GM12878 (cell line): ENCODE measurements at regions not wholly inside any gene's neighbourhood (a gene's known extent, or its start where the extent isn't known, plus 50 kb on each side); places are given as distances from the start of the nearest gene placed in this dataset.

ENCODE experiments used
- CEBPB ChIP-seq, 2 experiments: fragments of 150-350 bp in 1 of 2; IDR thresholded peaks; 2 replicates each; pipeline ENCODE4 v1.6.1; 2012 to 2014; ENCODE audit warnings: low read depth in 2 of 2, low read length in 2 of 2, borderline replicate concordance in 1 of 2, inconsistent platforms in 1 of 2
- ETV6 ChIP-seq, 2 experiments: fragments of 450-650 bp in 1 of 2; IDR thresholded peaks in 1 of 2; conservative IDR thresholded peaks in 1 of 2; 2 replicates each; pipeline ENCODE4 v1.6.1; 2014; ENCODE audit warnings: antibody characterized with exemption in 1 of 2, borderline replicate concordance in 1 of 2, low read depth in 1 of 2, mild to moderate bottlenecking in 1 of 2, moderate library complexity in 1 of 2
- EZH2 ChIP-seq: IDR thresholded peaks from 2 replicates; pipeline ENCODE4 v1.6.1; 2012; ENCODE audit warnings: low read depth, mild to moderate bottlenecking, control low read depth, inconsistent platforms, low read length, borderline replicate concordance; ENCODE audit not compliant: control insufficient read depth
- HDAC6 ChIP-seq: fragments of 200-600 bp; sonication (generic); IDR thresholded peaks from one replicate; pipeline ENCODE4 v1.8.0; 2017; ENCODE audit warnings: antibody characterized with exemption; ENCODE audit not compliant: unreplicated experiment
- POLR2A ChIP-seq: IDR thresholded peaks from 2 replicates; pipeline ENCODE4 v1.6.1; 2011; ENCODE audit warnings: low read depth, mild to moderate bottlenecking, low read length
- RAD51 ChIP-seq: fragments of 450-650 bp; IDR thresholded peaks from 2 replicates; pipeline ENCODE4 v1.6.1; 2016; ENCODE audit warnings: moderate library complexity, mild to moderate bottlenecking, inconsistent platforms
- TAF1 ChIP-seq: IDR thresholded peaks from 2 replicates; pipeline ENCODE4 v1.6.1; 2011; ENCODE audit warnings: mild to moderate bottlenecking, low read depth, low read length, borderline replicate concordance
- TBL1XR1 ChIP-seq: IDR thresholded peaks from 2 replicates; pipeline ENCODE4 v1.6.1; 2012; ENCODE audit warnings: low read depth, low read length, improper control_type of control experiment
- YY1 ChIP-seq: IDR thresholded peaks from 2 replicates; pipeline ENCODE4 v1.6.1; 2011; ENCODE audit warnings: low read depth, mild to moderate bottlenecking, low read length
- TF ChIP-seq, protein P1 (sequence below), 3 experiments: IDR thresholded peaks in 2 of 3; conservative IDR thresholded peaks in 1 of 3; 2 replicates each; pipeline ENCODE4 v1.5.1; 2011; ENCODE audit warnings: low read depth in 3 of 3, low read length in 3 of 3, mild to moderate bottlenecking in 3 of 3, control low read depth in 2 of 3, moderate library complexity in 2 of 3, inconsistent platforms in 1 of 3, mixed read lengths in 1 of 3; ENCODE audit not compliant: control insufficient read depth in 2 of 3, insufficient read depth in 1 of 3; ENCODE audit errors: extremely low read depth in 1 of 3
- TF ChIP-seq, protein P2 (sequence below): fragments of 450-650 bp; formaldehyde crosslinking; IDR thresholded peaks from 2 replicates; pipeline ENCODE4 v1.4.0; 2022; ENCODE audit warnings: mild to moderate bottlenecking, moderate library complexity

DNA sequence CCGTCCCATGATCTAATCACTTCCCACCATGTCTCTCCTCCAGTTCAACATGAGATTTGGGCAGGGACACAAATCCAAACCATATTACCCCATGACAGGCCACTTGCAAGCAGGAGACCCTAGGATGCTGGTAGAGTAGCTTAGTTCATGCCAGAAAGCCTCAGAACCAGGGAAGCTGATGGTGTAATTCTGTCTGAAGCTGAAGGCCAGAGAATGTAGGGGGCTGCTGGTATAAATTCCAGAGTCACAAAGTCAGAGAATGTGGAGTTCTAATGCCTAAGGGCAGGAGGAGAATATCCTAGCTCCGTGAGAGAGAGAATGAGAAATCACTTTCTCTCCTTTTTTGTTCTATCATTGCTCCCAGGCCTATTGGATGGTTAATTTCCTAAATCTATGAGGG is 90.3 kb upstream of the IMPG1 start:
- no peak for TF ChIP-seq CEBPB (IDR thresholded peaks at IDR 0.05; ENCODE audit: borderline replicate concordance in 1 of 2, low read depth in 2 of 2, low read length in 2 of 2)
- no peak for TF ChIP-seq YY1
- TF ChIP-seq, protein P1, sequence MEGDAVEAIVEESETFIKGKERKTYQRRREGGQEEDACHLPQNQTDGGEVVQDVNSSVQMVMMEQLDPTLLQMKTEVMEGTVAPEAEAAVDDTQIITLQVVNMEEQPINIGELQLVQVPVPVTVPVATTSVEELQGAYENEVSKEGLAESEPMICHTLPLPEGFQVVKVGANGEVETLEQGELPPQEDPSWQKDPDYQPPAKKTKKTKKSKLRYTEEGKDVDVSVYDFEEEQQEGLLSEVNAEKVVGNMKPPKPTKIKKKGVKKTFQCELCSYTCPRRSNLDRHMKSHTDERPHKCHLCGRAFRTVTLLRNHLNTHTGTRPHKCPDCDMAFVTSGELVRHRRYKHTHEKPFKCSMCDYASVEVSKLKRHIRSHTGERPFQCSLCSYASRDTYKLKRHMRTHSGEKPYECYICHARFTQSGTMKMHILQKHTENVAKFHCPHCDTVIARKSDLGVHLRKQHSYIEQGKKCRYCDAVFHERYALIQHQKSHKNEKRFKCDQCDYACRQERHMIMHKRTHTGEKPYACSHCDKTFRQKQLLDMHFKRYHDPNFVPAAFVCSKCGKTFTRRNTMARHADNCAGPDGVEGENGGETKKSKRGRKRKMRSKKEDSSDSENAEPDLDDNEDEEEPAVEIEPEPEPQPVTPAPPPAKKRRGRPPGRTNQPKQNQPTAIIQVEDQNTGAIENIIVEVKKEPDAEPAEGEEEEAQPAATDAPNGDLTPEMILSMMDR (IDR thresholded peaks at IDR 0.05 in 2 of 3, conservative IDR thresholded peaks at IDR 0.05 in 1 of 3; ENCODE audit: control insufficient read depth in 2 of 3, extremely low read depth in 1 of 3, insufficient read depth in 1 of 3, low read depth in 3 of 3, low read length in 3 of 3): no peak
- no peak for TF ChIP-seq TBL1XR1
- no peak for TF ChIP-seq POLR2A
- TF ChIP-seq, protein P2, sequence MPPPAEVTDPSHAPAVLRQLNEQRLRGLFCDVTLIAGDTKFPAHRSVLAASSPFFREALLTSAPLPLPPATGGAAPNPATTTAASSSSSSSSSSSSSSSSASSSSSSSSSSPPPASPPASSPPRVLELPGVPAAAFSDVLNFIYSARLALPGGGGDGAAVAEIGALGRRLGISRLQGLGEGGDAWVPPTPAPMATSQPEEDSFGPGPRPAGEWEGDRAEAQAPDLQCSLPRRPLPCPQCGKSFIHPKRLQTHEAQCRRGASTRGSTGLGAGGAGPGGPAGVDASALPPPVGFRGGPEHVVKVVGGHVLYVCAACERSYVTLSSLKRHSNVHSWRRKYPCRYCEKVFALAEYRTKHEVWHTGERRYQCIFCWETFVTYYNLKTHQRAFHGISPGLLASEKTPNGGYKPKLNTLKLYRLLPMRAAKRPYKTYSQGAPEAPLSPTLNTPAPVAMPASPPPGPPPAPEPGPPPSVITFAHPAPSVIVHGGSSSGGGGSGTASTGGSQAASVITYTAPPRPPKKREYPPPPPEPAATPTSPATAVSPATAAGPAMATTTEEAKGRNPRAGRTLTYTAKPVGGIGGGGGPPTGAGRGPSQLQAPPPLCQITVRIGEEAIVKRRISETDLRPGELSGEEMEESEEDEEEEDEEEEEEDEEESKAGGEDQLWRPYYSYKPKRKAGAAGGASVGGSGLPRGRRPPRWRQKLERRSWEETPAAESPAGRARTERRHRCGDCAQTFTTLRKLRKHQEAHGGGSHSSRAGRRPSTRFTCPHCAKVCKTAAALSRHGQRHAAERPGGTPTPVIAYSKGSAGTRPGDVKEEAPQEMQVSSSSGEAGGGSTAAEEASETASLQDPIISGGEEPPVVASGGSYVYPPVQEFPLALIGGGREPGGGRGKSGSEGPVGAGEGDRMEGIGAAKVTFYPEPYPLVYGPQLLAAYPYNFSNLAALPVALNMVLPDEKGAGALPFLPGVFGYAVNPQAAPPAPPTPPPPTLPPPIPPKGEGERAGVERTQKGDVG (CRISPR knock-in tag): no peak
- TF ChIP-seq EZH2: no peak
- no peak for TF ChIP-seq HDAC6
- no peak for TF ChIP-seq TAF1
- no peak for TF ChIP-seq ETV6 (conservative IDR thresholded peaks at IDR 0.05 in 1 of 2, IDR thresholded peaks at IDR 0.05 in 1 of 2; ENCODE audit: borderline replicate concordance in 1 of 2, low read depth in 1 of 2)
- TF ChIP-seq RAD51: no peak
